DND-41 (cell line): ENCODE measurements at regions not wholly inside any gene's neighbourhood (a gene's known extent, or its start where the extent isn't known, plus 50 kb on each side); places are given as distances from the start of the nearest gene placed in this dataset.

Experiments
- ATAC-seq: fragments of 200-7000 bp; cut with Tn5 transposase; 3 replicates; pipeline ENCODE4 v1.9.1; 2021; ENCODE audit warnings: low read depth; ENCODE audit not compliant: insufficient read depth
- DNase-seq: peaks from one replicate; pipeline ENCODE4 v3.0.0-alpha.2; 2020
- H2AFZ ChIP-seq: 2 replicates; pipeline ENCODE4 v1.6.0; 2012; ENCODE audit warnings: low read depth, low read length
- H3K27ac ChIP-seq: 2 replicates; pipeline ENCODE4 v1.5.1; 2012; ENCODE audit warnings: low read length, inconsistent platforms
- H3K27me3 ChIP-seq: fragments of 200-600 bp; sonication (generic); 2 replicates; pipeline ENCODE4 v1.6.0; 2012; ENCODE audit warnings: low read length, mild to moderate bottlenecking, inconsistent platforms; ENCODE audit not compliant: insufficient read depth, poor library complexity
- H3K36me3 ChIP-seq: 2 replicates; pipeline ENCODE4 v1.5.1; 2012; ENCODE audit warnings: low read length, inconsistent platforms; ENCODE audit not compliant: insufficient read depth
- H3K4me1 ChIP-seq: 2 replicates; pipeline ENCODE4 v1.5.1; 2012; ENCODE audit warnings: mild to moderate bottlenecking, low read length; ENCODE audit not compliant: insufficient read depth
- H3K4me2 ChIP-seq: 2 replicates; pipeline ENCODE4 v1.6.0; 2012; ENCODE audit warnings: mild to moderate bottlenecking, moderate library complexity, low read length, inconsistent platforms; ENCODE audit not compliant: insufficient read depth
- H3K4me3 ChIP-seq, 2 experiments: fragments of 200-600 bp in 1 of 2; shearing (Covaris generic) in 1 of 2; 2 replicates each; pipeline ENCODE4 v1.5.1; 2012 to 2016; ENCODE audit warnings: inconsistent platforms in 2 of 2, low read length in 2 of 2, mild to moderate bottlenecking in 2 of 2, low read depth in 1 of 2, moderate library complexity in 1 of 2
- H3K79me2 ChIP-seq: 2 replicates; pipeline ENCODE4 v1.6.0; 2012; ENCODE audit warnings: low read length, inconsistent platforms; ENCODE audit not compliant: insufficient read depth
- H3K9ac ChIP-seq: 2 replicates; pipeline ENCODE4 v1.6.0; 2012; ENCODE audit warnings: low read depth, mild to moderate bottlenecking, inconsistent platforms, low read length, moderate library complexity
- H3K9me3 ChIP-seq: 2 replicates; pipeline ENCODE4 v1.5.1; 2012; ENCODE audit warnings: low read length, moderate library complexity, mild to moderate bottlenecking, inconsistent platforms; ENCODE audit not compliant: insufficient read depth, severe bottlenecking
- H4K20me1 ChIP-seq: 2 replicates; pipeline ENCODE4 v1.6.0; 2012; ENCODE audit warnings: low read length; ENCODE audit not compliant: insufficient read depth
- EZH2 ChIP-seq: IDR thresholded peaks from 3 replicates; pipeline ENCODE4 v1.6.1; 2012; ENCODE audit warnings: borderline replicate concordance, low read depth, mild to moderate bottlenecking, moderate library complexity, low read length, inconsistent platforms; ENCODE audit not compliant: severe bottlenecking
- TF ChIP-seq, protein P1 (sequence below): IDR thresholded peaks from 2 replicates; pipeline ENCODE4 v1.5.1; 2012; ENCODE audit warnings: borderline replicate concordance, low read length, moderate library complexity, mild to moderate bottlenecking; ENCODE audit not compliant: poor library complexity, severe bottlenecking; ENCODE audit errors: extremely low read depth

GRCh38 chr4:128346054-128346716, 58.6 kb upstream of the PGRMC2 start:
- H3K9ac ChIP-seq = no peak overlapping the region
- no peaks in the 10 kb centered on the region for H4K20me1 ChIP-seq
- H3K79me2 ChIP-seq = no peaks in the 10 kb centered on the region
- H3K9me3 ChIP-seq = peaks cover 6% of the 10 kb centered on the region
- no peak for TF ChIP-seq EZH2
- TF ChIP-seq, protein P1, sequence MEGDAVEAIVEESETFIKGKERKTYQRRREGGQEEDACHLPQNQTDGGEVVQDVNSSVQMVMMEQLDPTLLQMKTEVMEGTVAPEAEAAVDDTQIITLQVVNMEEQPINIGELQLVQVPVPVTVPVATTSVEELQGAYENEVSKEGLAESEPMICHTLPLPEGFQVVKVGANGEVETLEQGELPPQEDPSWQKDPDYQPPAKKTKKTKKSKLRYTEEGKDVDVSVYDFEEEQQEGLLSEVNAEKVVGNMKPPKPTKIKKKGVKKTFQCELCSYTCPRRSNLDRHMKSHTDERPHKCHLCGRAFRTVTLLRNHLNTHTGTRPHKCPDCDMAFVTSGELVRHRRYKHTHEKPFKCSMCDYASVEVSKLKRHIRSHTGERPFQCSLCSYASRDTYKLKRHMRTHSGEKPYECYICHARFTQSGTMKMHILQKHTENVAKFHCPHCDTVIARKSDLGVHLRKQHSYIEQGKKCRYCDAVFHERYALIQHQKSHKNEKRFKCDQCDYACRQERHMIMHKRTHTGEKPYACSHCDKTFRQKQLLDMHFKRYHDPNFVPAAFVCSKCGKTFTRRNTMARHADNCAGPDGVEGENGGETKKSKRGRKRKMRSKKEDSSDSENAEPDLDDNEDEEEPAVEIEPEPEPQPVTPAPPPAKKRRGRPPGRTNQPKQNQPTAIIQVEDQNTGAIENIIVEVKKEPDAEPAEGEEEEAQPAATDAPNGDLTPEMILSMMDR = no peak
- no peaks in the 10 kb centered on the region for H3K36me3 ChIP-seq
- no peak overlapping the region for H3K4me2 ChIP-seq
- no peak overlapping the region for H3K27ac ChIP-seq
- H3K4me1 ChIP-seq = no peaks in the 10 kb centered on the region
- ATAC-seq = no peak
- H3K27me3 ChIP-seq = no peaks in the 10 kb centered on the region
- no peak overlapping the region for H2AFZ ChIP-seq
- no peak for DNase-seq
- H3K4me3 ChIP-seq = no peak overlapping the region

- H3K9me3 ChIP-seq = peaks cover 6% of the 10 kb centered on the region
- H2AFZ ChIP-seq = no peak overlapping the region
- H3K9ac ChIP-seq = no peak overlapping the region
- no peak overlapping the region for H3K4me2 ChIP-seq
- no peaks in the 10 kb centered on the region for H3K27me3 ChIP-seq
- no peaks in the 10 kb centered on the region for H3K79me2 ChIP-seq
- H3K27ac ChIP-seq = no peak overlapping the region
- ATAC-seq = no peak
- TF ChIP-seq, protein P1 = no peak
- TF ChIP-seq EZH2 = no peak
- H3K4me3 ChIP-seq = no peak overlapping the region
- no peaks in the 10 kb centered on the region for H3K4me1 ChIP-seq
- DNase-seq = no peak
- H4K20me1 ChIP-seq = no peaks in the 10 kb centered on the region
- H3K36me3 ChIP-seq = no peaks in the 10 kb centered on the region
These were observed 58.0 kb upstream of the PGRMC2 start for GRCh38 chr4:128345650-128346049.

GRCh38 chr4:128342762-128343161, 55.1 kb upstream of the PGRMC2 start:
- no peaks in the 10 kb centered on the region for H3K27me3 ChIP-seq
- TF ChIP-seq EZH2 = no peak
- TF ChIP-seq, protein P1 = no peak
- no peak overlapping the region for H2AFZ ChIP-seq
- no peak overlapping the region for H3K4me3 ChIP-seq
- no peak overlapping the region for H3K9ac ChIP-seq
- H3K4me1 ChIP-seq = no peaks in the 10 kb centered on the region
- H3K4me2 ChIP-seq = no peak overlapping the region
- ATAC-seq (no peak), DNase-seq (no peak)
- H4K20me1 ChIP-seq = no peaks in the 10 kb centered on the region
- peaks cover 6% of the 10 kb centered on the region for H3K9me3 ChIP-seq
- H3K79me2 ChIP-seq = no peaks in the 10 kb centered on the region
- no peak overlapping the region for H3K27ac ChIP-seq
- H3K36me3 ChIP-seq = no peaks in the 10 kb centered on the region

DNA sequence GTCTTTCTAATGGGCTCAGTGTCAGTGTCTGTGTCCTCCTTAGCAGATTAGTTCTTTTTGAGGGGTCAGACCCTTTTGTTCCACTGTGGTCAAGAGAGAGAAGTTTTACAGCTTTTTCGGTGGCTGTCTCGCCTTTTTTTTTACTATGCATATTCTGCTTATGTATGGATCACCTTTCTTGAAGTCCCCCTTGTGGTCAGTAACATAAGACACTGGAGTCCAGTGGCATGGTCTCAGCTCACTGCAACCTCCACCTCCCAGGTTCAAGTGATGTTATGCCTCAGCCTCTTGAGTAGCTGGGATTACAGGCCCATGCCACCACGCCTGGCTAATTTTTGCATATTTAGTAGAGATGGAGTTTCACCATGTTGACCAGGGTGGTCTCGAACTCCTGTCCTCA, 54.0 kb upstream of the PGRMC2 start:
- Histone ChIP-seq H3K9me3 (peaks cover 6% of the 10 kb centered on the region), H3K36me3 (no peaks in the 10 kb centered on the region), H2AFZ (no peak overlapping the region), H3K4me2 (no peak overlapping the region), H3K4me1 (no peaks in the 10 kb centered on the region), H3K79me2 (no peaks in the 10 kb centered on the region), H3K9ac (no peak overlapping the region), H3K27ac (no peak overlapping the region), H3K27me3 (no peaks in the 10 kb centered on the region), H3K4me3 (no peak overlapping the region), H4K20me1 (no peaks in the 10 kb centered on the region)
- DNase-seq (no peak), ATAC-seq (no peak)
- TF ChIP-seq, protein P1 = no peak
- no peak for TF ChIP-seq EZH2
